Cardiac muscle cell (in vitro differentiated cells and primary cell): ENCODE measurements at regions not wholly inside any gene's neighbourhood (a gene's known extent, or its start where the extent isn't known, plus 50 kb on each side); places are given as distances from the start of the nearest gene placed in this dataset.
A peak's percentile ranks its signal among the peaks of the same experiment; 100 is the strongest.

Experiments
- DNase-seq, 2 donors: peaks; one replicate each; pipeline versions ENCODE4 v3.0.0 to v3.0.0-alpha.2; 2010 to 2017; ENCODE audit warnings: low read depth in 1 of 2, low spot score in 1 of 2
- H3K27ac ChIP-seq: fragments of 200-600 bp; sonication (generic); 2 replicates; pipeline ENCODE4 v1.5.1; 2016
- H3K27me3 ChIP-seq: fragments of 200-600 bp; sonication (generic); 2 replicates; pipeline ENCODE4 v1.6.0; 2016; ENCODE audit warnings: control low read depth
- H3K36me3 ChIP-seq: fragments of 200-600 bp; sonication (generic); 2 replicates; pipeline ENCODE4 v1.5.1; 2016; ENCODE audit warnings: control low read depth
- H3K4me1 ChIP-seq: fragments of 200-600 bp; sonication (generic); 2 replicates; pipeline ENCODE4 v1.8.1; 2017; ENCODE audit warnings: low read depth, mild to moderate bottlenecking, mixed run types
- H3K4me3 ChIP-seq: fragments of 200-600 bp; sonication (generic); 2 replicates; pipeline ENCODE4 v1.5.1; 2016; ENCODE audit warnings: mild to moderate bottlenecking
- H3K9me3 ChIP-seq: fragments of 200-600 bp; sonication (generic); 2 replicates; pipeline ENCODE4 v1.5.1; 2017; ENCODE audit warnings: low read depth, mild to moderate bottlenecking, control low read depth
- CTCF ChIP-seq: IDR thresholded peaks from 2 replicates; pipeline ENCODE4 v1.5.1; 2012; ENCODE audit warnings: low read depth, mild to moderate bottlenecking, low read length

GRCh38 chr6:62670490-62671223 is 384.6 kb upstream of the KHDRBS2 start:
- Histone ChIP-seq H3K9me3 (no peaks in the 10 kb centered on the region), H3K27me3 (no peaks in the 10 kb centered on the region), H3K4me1 (no peaks in the 10 kb centered on the region), H3K27ac (no peak overlapping the region), H3K36me3 (no peaks in the 10 kb centered on the region), H3K4me3 (no peak overlapping the region)
- no peak for DNase-seq
- TF ChIP-seq CTCF = no peak

GRCh38 chr6:62669831-62670230 is 383.8 kb upstream of the KHDRBS2 start:
- TF ChIP-seq CTCF = no peak
- Histone ChIP-seq H3K4me1 (no peaks in the 10 kb centered on the region), H3K27me3 (no peaks in the 10 kb centered on the region), H3K4me3 (no peak overlapping the region), H3K36me3 (no peaks in the 10 kb centered on the region), H3K27ac (no peak overlapping the region), H3K9me3 (no peaks in the 10 kb centered on the region)
- DNase-seq = no peak

- Histone ChIP-seq H3K4me3 (no peak overlapping the region), H3K27me3 (no peaks in the 10 kb centered on the region), H3K4me1 (no peaks in the 10 kb centered on the region), H3K27ac (no peak overlapping the region), H3K36me3 (no peaks in the 10 kb centered on the region), H3K9me3 (peaks cover 3% of the 10 kb centered on the region)
- DNase-seq = peak; percentile 22 to 24
- no peak for TF ChIP-seq CTCF
Observed at GRCh38 chr6:62652692-62653328, 366.8 kb upstream of the KHDRBS2 start.

- no peak for TF ChIP-seq CTCF
- Histone ChIP-seq H3K36me3 (no peaks in the 10 kb centered on the region), H3K4me3 (no peak overlapping the region), H3K27me3 (no peaks in the 10 kb centered on the region), H3K4me1 (no peaks in the 10 kb centered on the region), H3K27ac (no peak overlapping the region), H3K9me3 (no peaks in the 10 kb centered on the region)
- no peak for DNase-seq
Observed at GRCh38 chr6:62645274-62645673, 359.2 kb upstream of the KHDRBS2 start.

GRCh38 chr6:62640749-62641148 is 354.7 kb upstream of the KHDRBS2 start:
- no peaks in the 10 kb centered on the region for H3K9me3 ChIP-seq
- H3K4me1 ChIP-seq = no peaks in the 10 kb centered on the region
- no peak for TF ChIP-seq CTCF

More at GRCh38 chr6:62640749-62641148, 354.7 kb upstream of the KHDRBS2 start:
- Histone ChIP-seq H3K27me3 (no peaks in the 10 kb centered on the region), H3K36me3 (no peaks in the 10 kb centered on the region), H3K27ac (no peak overlapping the region), H3K4me3 (no peak overlapping the region)
- no peak for DNase-seq
